ENCODE measurements at regions not wholly inside any gene's neighbourhood (a gene's known extent, or its start where the extent isn't known, plus 50 kb on each side); places are given as distances from the start of the nearest gene placed in this dataset.

GRCh38 chr9:118609355-118610044 lies 759.7 kb downstream of the BRINP1 start:
- DNase-seq = no peak

GRCh38 chr9:118612201-118612600 lies 757.0 kb downstream of the BRINP1 start:
- DNase-seq = no peak

- no peak for DNase-seq
Measured at GRCh38 chr9:118613996-118614395, 755.2 kb downstream of the BRINP1 start.

- DNase-seq = no peak
Measured at GRCh38 chr9:118618084-118618483, 751.2 kb downstream of the BRINP1 start.

- DNase-seq = no peak
Measured at GRCh38 chr9:118618849-118619248, 750.4 kb downstream of the BRINP1 start.

- no peak for DNase-seq
Measured at GRCh38 chr9:118624608-118625007, 744.6 kb downstream of the BRINP1 start.

GRCh38 chr9:118630079-118630478 lies 739.2 kb downstream of the BRINP1 start:
- no peak for DNase-seq

GRCh38 chr9:118630931-118631595 lies 738.2 kb downstream of the BRINP1 start:
- DNase-seq = no peak

- DNase-seq = no peak
Measured at GRCh38 chr9:118631956-118632355, 737.3 kb downstream of the BRINP1 start.

- no peak for DNase-seq
Measured at GRCh38 chr9:118635416-118635815, 733.8 kb downstream of the BRINP1 start.

GRCh38 chr9:118637681-118638080 lies 731.6 kb downstream of the BRINP1 start:
- no peak for DNase-seq

GRCh38 chr9:118640836-118641560 lies 728.2 kb downstream of the BRINP1 start:
- DNase-seq = no peak

- DNase-seq = no peak
Measured at GRCh38 chr9:118643118-118643517, 726.1 kb downstream of the BRINP1 start.

GRCh38 chr9:118644066-118644465 lies 725.2 kb downstream of the BRINP1 start:
- no peak for DNase-seq

- no peak for DNase-seq
Measured at GRCh38 chr9:118647331-118647730, 721.9 kb downstream of the BRINP1 start.

- no peak for DNase-seq
Measured at GRCh38 chr9:118650417-118650816, 718.8 kb downstream of the BRINP1 start.

GRCh38 chr9:118651511-118651910 lies 717.7 kb downstream of the BRINP1 start:
- DNase-seq = no peak

GRCh38 chr9:118652258-118652657 lies 717.0 kb downstream of the BRINP1 start:
- DNase-seq = no peak

- DNase-seq = no peak
Measured at GRCh38 chr9:118652912-118653311, 716.3 kb downstream of the BRINP1 start.

- DNase-seq = no peak
Measured at GRCh38 chr9:118659011-118659410, 710.2 kb downstream of the BRINP1 start.

- no peak for DNase-seq
Measured at GRCh38 chr9:118665226-118665919, 703.9 kb downstream of the BRINP1 start.

- no peak for DNase-seq
Measured at GRCh38 chr9:118670011-118670953, 699.0 kb downstream of the BRINP1 start.

All from NCI-H1436 treated with DMSO at 0.1 percent for 48 hours (cell line).